ENCODE measurements at regions not wholly inside any gene's neighbourhood (a gene's known extent, or its start where the extent isn't known, plus 50 kb on each side); places are given as distances from the start of the nearest gene placed in this dataset.

DNA sequence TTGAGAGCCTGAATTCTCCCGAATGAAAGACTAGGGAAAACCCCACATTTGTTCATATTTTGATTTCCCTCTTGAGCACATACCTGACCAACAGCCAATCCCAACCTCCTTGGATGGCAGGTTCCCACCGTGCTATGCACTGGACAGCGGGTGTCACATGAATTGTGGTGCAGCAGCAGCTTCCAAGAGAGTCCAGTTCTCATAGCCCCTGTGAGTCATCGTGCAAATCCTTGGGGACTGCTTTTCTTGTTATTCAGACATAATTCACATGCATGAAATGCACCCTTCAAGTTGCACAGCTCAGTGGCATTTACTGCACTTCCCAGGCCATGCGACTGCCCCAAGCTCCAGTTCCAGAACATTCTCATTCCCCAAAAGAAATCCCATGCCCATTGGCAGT is 67.8 kb upstream of the PPP2R2D start:
- no peak for DNase-seq (ENCODE audit: low spot score)

DNA sequence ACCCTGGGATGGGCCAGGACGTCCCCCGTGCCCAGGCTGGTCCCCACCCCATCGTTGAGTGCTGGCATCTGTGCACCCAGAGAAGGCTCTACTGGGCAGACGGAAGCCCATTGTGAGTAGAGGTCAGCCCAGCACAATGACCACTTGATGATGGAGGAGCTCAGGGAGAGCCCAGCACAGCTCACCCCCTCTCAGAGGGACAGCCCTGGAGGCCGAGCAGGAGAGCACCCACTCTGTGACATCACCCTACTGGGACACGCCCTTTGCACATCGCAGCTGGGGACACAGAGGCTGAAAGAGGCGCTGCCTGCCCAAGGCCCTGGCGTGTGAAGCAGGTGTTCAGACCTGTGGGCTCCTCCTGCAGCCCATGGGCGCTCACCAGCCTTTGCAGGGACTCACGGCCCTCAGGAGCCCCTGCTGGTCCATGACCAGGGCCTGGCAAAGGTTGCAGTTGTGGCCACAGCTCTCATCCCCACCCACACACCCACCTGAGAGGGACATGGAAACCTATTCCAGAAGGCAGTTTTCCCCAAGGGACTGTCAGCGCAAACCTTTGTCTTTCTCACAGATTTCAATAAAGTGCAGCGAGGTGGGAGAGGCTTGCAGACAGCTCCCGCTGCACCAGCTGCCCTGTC is 67.2 kb upstream of the PPP2R2D start:
- DNase-seq (ENCODE audit: low spot score): no peak

- no peak for DNase-seq (ENCODE audit: low spot score)
Observed at GRCh38 chr10:131834152-131834810, 66.5 kb upstream of the PPP2R2D start.

DNA sequence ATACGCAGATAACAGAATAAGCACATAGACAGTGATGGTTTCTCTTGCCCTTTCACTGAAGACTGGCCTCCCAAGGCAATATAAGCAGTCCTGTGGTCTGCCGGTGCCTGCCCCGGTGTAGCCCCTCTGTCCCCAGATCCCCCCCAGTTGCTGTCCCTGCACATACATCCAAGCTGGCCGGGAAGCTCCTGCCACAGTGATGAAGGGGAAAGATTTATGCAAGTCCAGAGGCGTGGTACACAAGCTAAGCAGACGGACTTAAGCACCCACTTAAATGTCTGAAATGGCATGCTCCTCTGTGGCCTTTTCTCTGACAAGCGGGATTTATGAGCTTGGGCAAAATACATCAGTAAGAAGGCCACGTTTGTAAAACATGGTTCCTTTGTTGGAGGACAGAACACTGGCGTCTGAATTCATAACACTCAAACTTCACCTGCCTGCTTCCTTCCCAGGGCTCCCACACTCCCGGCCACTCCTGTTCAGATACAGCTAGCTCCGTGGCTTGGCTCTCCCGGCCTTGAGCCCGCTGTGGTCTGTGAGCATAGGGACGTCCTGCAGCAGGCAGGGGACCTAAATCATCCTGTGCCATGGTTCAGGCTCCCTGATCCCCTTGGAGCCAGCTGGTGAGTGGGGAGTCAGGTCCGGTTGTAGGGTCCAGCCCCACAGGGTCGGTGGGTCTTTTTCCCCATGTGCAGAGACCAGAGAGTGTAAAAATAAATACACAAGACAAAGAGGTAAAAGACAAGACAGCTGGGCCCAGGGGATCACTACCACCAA is 61.7 kb upstream of the PPP2R2D start:
- no peak for DNase-seq (ENCODE audit: low spot score)

DNA sequence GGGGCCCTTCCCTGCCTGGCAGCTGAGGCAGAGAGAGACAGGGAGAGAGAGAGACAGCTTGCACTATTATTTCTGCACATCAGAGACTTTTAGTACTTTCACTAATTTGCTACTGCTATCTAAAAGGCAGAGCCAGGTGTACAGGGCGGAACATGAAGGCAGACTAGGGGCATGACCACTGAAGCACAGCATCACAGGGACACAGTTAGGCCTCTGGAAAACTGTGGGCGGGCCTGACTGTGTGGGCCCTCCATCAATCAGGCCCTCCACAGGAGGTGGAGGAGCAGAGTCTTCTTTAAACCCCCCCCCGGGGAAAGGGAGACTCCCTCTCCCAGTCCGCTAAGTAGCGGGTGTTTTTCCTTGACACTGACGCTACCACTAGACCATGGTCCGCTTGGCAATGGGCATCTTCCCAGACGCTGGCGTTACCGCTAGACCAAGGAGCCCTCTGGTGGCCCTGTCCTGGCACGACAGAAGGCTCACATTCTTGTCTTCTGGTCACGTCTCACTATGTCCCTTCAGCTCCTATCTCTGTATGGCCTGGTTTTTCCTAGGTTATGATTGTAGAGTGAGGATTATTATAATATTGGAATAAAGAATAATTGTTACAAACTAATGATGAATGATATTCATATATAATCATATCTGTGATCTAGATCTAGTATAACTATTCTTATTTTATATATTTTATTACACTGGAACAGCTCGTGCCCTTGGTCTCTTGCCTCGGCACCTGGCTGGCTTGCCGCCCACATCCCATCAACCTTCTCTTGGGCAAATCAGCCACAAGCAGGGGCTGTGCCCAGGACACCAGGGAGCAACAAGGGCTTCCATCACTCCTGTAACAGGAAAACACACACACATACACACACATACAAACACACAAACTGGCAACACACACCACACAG is 60.7 kb upstream of the PPP2R2D start:
- DNase-seq (ENCODE audit: low spot score): peak; percentile 15

GRCh38 chr10:131840788-131841118 is 60.1 kb upstream of the PPP2R2D start:
- no peak for DNase-seq (ENCODE audit: low spot score)

- DNase-seq (ENCODE audit: low spot score): no peak
Observed at GRCh38 chr10:131841131-131841660, 59.6 kb upstream of the PPP2R2D start.

- DNase-seq (ENCODE audit: low spot score): no peak
Observed at GRCh38 chr10:131841661-131842139, 59.1 kb upstream of the PPP2R2D start.

GRCh38 chr10:131842351-131843088 is 58.3 kb upstream of the PPP2R2D start:
- no peak for DNase-seq (ENCODE audit: low spot score)

DNA sequence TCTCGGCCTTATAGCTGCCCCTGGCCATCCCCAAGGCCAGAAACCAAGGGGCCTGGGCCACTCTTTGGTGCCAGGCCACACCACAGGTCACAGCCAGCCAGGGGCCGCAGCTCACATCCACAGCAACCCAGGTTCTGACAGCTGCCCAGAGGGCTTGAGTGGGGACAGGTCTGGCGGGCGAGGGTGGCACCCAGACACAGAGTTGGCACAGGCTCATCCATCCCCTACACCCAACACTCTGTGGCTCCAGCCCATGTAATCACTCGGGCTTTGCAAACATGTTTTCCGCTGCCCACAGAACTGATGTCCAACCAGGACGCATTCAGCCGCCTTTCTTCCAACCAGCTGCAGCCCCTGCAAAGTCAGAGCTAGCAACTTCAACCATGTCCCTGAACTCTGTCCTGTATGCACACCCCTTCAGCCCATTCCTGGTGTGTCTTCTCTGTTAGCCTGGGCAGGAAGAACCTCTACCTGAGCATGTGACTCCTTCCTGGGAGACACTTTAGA is 57.7 kb upstream of the PPP2R2D start:
- no peak for DNase-seq (ENCODE audit: low spot score)

- DNase-seq (ENCODE audit: low spot score): no peak
Observed at GRCh38 chr10:131843881-131844284, 56.9 kb upstream of the PPP2R2D start.

DNA sequence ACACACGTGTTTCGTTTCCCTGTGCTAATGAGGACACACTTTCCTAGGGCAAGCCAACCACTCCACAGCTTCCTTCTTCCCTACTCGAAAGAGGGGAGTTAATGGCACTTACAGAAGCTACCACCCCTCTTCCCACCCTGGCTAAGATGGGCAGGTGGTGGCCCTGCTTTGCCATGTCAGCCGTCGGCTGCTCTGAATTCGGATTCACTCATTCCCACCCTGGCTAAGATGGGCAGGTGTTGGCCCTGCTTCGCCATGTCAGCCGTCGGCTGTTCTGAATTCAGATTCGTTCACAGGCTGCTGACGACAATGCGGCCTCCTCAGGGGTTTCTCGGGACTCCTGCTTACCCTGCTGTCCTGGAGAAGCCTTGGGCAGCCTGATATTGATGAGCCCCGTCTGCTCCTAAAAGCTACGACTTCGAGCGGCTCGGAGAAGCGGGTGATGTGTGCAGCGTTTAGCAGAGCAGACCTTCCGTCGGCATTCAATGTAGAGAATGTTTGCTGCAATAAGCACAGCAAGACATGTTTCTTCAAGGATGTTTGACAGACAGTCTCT is 56.2 kb upstream of the PPP2R2D start:
- no peak for DNase-seq (ENCODE audit: low spot score)

- DNase-seq (ENCODE audit: low spot score): no peak
Observed at GRCh38 chr10:131845505-131846239, 55.1 kb upstream of the PPP2R2D start.

DNA sequence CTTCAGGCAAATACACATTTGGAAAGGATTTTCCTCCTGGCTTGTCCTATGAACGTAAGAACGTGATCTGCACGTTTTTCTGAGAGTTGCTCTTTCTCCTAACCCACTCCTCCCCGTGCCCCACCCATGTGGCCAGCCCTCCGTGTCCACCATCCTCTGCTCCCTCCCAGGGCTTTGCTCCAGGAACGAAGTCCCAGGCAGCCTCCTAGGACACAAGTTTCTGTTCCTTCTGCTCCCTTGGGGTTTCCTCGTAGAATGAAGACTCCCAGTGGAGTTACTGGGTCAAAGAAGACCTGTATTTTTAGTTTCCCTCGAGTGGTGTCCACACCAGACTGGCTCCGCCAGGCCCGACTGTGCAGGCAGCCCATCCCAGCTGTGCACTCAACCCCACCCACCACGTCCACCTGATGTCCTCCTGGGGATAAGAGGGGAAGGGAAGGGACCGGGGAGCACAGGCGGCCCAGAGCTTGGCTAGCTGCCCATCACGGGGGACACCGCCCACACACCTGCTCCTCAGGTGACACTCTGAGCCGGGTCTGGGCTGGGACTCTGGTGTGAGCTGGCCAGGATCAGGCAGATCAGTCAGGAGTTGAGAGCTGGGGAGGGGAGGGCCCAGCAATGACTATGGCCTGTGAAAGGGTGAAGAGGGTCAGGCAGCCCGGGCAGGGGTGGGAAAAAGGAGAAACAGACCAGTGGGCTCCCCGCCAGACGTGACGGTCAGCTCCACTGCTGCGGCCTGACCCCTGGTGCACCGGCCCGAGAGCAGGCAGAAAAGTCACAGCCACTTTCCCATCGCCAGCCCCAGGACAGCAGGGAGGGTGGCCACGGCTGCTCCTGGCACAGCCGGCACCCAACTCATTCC is 54.3 kb upstream of the PPP2R2D start:
- DNase-seq (ENCODE audit: low spot score): no peak

DNA sequence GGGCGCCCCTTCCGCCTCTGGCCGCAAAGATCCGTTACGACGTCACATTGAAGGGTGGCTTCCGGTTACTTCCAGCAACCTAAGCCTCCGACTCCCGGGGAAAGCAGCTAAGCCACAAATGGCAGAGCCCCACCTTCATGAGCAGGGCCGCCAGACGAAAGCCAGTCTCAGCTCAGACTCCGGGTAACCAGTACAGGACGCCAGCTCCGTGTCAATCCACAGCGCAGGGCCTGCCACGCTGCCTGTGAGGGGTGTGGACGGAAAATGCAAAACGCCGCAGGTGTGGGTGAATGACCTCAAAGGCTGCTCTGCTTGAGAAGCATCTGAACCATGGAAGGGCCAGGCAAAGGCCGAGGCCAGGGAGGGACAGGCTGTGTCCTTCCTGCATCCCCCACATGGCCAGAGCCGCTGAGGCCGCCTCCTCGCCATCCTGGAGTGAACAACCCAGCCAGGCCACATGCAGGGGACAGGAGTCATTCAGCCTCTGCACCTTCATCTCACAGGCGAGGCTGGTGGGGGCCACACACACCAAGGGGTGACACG is 53.5 kb upstream of the PPP2R2D start:
- DNase-seq (ENCODE audit: low spot score): no peak

- no peak for DNase-seq (ENCODE audit: low spot score)
Observed at GRCh38 chr10:131848296-131848695, 52.5 kb upstream of the PPP2R2D start.

- DNase-seq (ENCODE audit: low spot score): no peak
Observed at GRCh38 chr10:131848741-131849590, 51.8 kb upstream of the PPP2R2D start.
